Kidney (tissue), 13 donors: ENCODE measurements at regions not wholly inside any gene's neighbourhood (a gene's known extent, or its start where the extent isn't known, plus 50 kb on each side); places are given as distances from the start of the nearest gene placed in this dataset.

Experiments used
- DNase-seq, 5 donors: peaks; one replicate each; pipeline ENCODE4 v3.0.0-alpha.2; 2013 to 2020
- FAIRE-seq: peaks from 2 replicates; lab custom pipeline; 2012; peaks lifted over from hg19 to GRCh38; lab: Jason Lieb, UNC
- H3K27ac ChIP-seq, 2 donors: one replicate each; pipeline ENCODE4 v1.7.0; 2013; ENCODE audit warnings: low read depth in 2 of 2, low read length in 2 of 2, inconsistent platforms in 1 of 2
- H3K27me3 ChIP-seq: one replicate; pipeline ENCODE4 v1.7.1; 2013; ENCODE audit warnings: low read length, inconsistent platforms; ENCODE audit not compliant: control insufficient read depth, insufficient read depth
- H3K36me3 ChIP-seq, 3 donors: one replicate each; pipeline versions ENCODE4 v1.7.0 to v1.7.1; 2013; ENCODE audit warnings: low read length in 3 of 3, control low read depth in 1 of 3, inconsistent platforms in 1 of 3; ENCODE audit not compliant: insufficient read depth in 3 of 3, control insufficient read depth in 2 of 3
- H3K4me1 ChIP-seq, 3 donors: one replicate each; pipeline versions ENCODE4 v1.7.0 to v1.7.1; 2013; ENCODE audit warnings: low read length in 3 of 3, inconsistent platforms in 1 of 3, low read depth in 1 of 3; ENCODE audit not compliant: control insufficient read depth in 2 of 3, insufficient read depth in 2 of 3
- H3K4me3 ChIP-seq, 3 donors: one replicate each; pipeline versions ENCODE4 v1.7.0 to v1.8.1; 2013; ENCODE audit warnings: low read length in 3 of 3, control low read depth in 1 of 3, inconsistent platforms in 1 of 3
- H3K9ac ChIP-seq, 3 donors: one replicate each; pipeline versions ENCODE4 v1.7.0 to v1.7.1; 2013; ENCODE audit warnings: low read length in 3 of 3, control low read depth in 1 of 3, inconsistent platforms in 1 of 3
- H3K9me3 ChIP-seq, 3 donors: one replicate each; pipeline versions ENCODE4 v1.7.0 to v1.7.1; 2013; ENCODE audit warnings: low read length in 3 of 3, control low read depth in 1 of 3, inconsistent platforms in 1 of 3; ENCODE audit not compliant: control insufficient read depth in 2 of 3, insufficient read depth in 1 of 3
- CTCF ChIP-seq: IDR thresholded peaks from 3 replicates; pipeline ENCODE4 v1.5.1; 2012; ENCODE audit warnings: mild to moderate bottlenecking, moderate library complexity, borderline replicate concordance; ENCODE audit not compliant: insufficient read depth; ENCODE audit errors: extremely low read depth
- intact Hi-C: fragments of 100-400 bp; cut with DNase I; formaldehyde crosslinking; loops from one replicate; pipeline ENCODE4 v1.11.1; 2022
- donor health status: control.
- donor health status: control.
- donor health status: control.
- donor health status: control.
- donor health status: control.
- donor health status: DM: yes; HTN: yes; CAD: no.
- donor health status: Normal renal cell carcinoma (clear cell type).

GRCh38 chr7:120218712-120219111 is 54.3 kb upstream of the KCND2 start:
- Histone ChIP-seq H3K9me3 (no peaks in the 10 kb centered on the region), H3K4me1 (no peaks in the 10 kb centered on the region), H3K27ac (no peak overlapping the region), H3K4me3 (no peak overlapping the region), H3K27me3 (no peaks in the 10 kb centered on the region), H3K36me3 (no peaks in the 10 kb centered on the region), H3K9ac (no peak overlapping the region)
- FAIRE-seq (no peak), DNase-seq (no peak)
- intact Hi-C loops = no loop called here
- TF ChIP-seq CTCF = no peak

GRCh38 chr7:120221666-120222065 is 51.3 kb upstream of the KCND2 start:
- intact Hi-C loops = no loop called here
- no peak for FAIRE-seq
- TF ChIP-seq CTCF = no peak
- H3K9me3 ChIP-seq = no peaks in the 10 kb centered on the region
- no peaks in the 10 kb centered on the region for H3K4me1 ChIP-seq
- H3K36me3 ChIP-seq = no peaks in the 10 kb centered on the region
- H3K9ac ChIP-seq = no peak overlapping the region
- no peak overlapping the region for H3K4me3 ChIP-seq
- no peaks in the 10 kb centered on the region for H3K27me3 ChIP-seq
- DNase-seq = no peak
- no peak overlapping the region for H3K27ac ChIP-seq
